Activated CD8-positive, alpha-beta T cell treated with anti-CD3 and anti-CD28 coated beads for 36 hours (primary cell): ENCODE measurements at regions not wholly inside any gene's neighbourhood (a gene's known extent, or its start where the extent isn't known, plus 50 kb on each side); places are given as distances from the start of the nearest gene placed in this dataset.
"Not testable (repeated sequence)": the region's sequence is repeated elsewhere in the genome, so short reads cannot be mapped to it uniquely, and the experiment has no call there.

ENCODE experiments used
- ATAC-seq: fragments of 200-7000 bp; cut with Tn5 transposase; one replicate; pipeline ENCODE4 v1.10.0; 2021; ENCODE audit warnings: mild to moderate bottlenecking, moderate library complexity
- CTCF ChIA-PET: fragments of 350-600 bp; sonication (Branson Sonifier 250); formaldehyde crosslinking; loops from one replicate; lab custom pipeline; 2021; ENCODE audit warnings: antibody characterized with exemption; lab: Charles Lee
- POLR2A ChIA-PET: fragments of 350-600 bp; sonication (Branson Sonifier 250); formaldehyde crosslinking; loops from one replicate; lab custom pipeline; 2021; ENCODE audit warnings: antibody characterized with exemption; lab: Charles Lee
- DNase-seq: peaks from one replicate; pipeline ENCODE4 v3.0.0-alpha.2; 2020
- H3K27ac Mint-ChIP-seq: one replicate; pipeline ENCODE4 v1.8.0; 2021; ENCODE audit warnings: mild to moderate bottlenecking, mixed read lengths
- H3K27me3 Mint-ChIP-seq: one replicate; pipeline ENCODE4 v1.8.0; 2021; ENCODE audit warnings: mixed read lengths
- H3K36me3 Mint-ChIP-seq: one replicate; pipeline ENCODE4 v1.8.0; 2021; ENCODE audit warnings: low read depth, mixed read lengths
- H3K4me1 Mint-ChIP-seq: one replicate; pipeline ENCODE4 v1.8.0; 2021; ENCODE audit warnings: low read depth, mixed read lengths
- H3K4me3 Mint-ChIP-seq: one replicate; pipeline ENCODE4 v1.8.0; 2021; ENCODE audit warnings: mild to moderate bottlenecking, moderate library complexity, mixed read lengths
- H3K9me3 Mint-ChIP-seq: one replicate; pipeline ENCODE4 v1.8.0; 2021; ENCODE audit warnings: mixed read lengths
- intact Hi-C: fragments of 100-400 bp; cut with micrococcal nuclease; formaldehyde crosslinking; loops from one replicate; pipeline ENCODE4 v1.10.0; 2022
- TF ChIP-seq, protein P1 (sequence below): fragments of 200-600 bp; IDR thresholded peaks from one replicate; pipeline ENCODE4 v1.8.0; 2022; ENCODE audit warnings: antibody characterized with exemption, mild to moderate bottlenecking

DNA sequence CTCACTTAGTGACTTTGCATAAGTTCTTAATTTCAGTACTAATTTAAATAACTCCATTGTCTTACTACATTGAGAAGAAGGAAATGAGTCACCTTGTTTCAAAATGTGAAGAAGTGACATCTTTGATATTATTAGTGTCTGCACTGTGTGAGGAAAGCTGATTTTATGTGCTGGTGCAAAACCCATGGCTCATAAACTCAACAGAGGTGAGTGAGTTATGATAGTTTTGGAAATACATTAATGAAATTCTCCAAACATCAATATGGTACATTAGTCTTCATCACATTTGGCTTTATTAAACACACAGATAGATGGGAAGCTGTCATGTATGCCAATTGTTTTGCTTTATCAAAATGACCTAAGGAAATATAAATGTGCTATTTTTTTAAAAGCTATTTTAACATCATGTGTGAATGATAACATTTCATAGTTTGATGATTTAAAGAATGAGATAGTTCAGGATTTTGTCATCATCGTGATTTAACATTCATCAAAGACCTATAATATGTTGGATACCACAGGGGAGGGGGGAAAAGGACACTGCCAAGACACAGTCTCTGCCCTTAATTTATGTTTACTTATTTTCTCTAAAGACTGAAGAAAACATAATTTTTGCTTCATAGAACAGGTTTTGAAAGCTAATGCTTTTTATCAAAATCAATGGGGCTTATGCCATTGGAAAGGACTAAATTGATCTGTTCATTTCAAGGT, 902.3 kb upstream of the SLITRK1 start:
- H3K4me1 Mint-ChIP-seq, result no peaks in the 10 kb centered on the region

DNA sequence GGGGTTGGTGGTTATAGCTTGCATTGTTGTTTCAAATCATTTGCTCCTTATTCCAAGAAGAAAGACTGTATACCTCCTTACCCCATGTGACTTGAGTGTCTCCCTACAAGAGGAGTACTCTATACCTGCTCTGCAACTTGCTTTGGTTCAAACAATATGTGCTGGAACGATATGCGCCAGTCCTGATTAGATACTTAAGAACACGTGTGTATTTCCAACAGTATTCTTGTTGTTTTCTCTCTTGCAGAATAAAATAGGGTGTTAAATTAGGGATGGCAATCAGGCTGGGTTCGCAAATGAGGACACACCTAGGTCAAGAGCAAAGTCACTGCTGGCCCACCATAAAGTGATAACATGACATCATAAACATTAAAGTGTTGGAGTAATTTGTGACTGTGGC, 895.0 kb upstream of the SLITRK1 start:
- ChIA-PET CTCF (no interaction called here), POLR2A (no interaction called here)
- TF ChIP-seq, protein P1, sequence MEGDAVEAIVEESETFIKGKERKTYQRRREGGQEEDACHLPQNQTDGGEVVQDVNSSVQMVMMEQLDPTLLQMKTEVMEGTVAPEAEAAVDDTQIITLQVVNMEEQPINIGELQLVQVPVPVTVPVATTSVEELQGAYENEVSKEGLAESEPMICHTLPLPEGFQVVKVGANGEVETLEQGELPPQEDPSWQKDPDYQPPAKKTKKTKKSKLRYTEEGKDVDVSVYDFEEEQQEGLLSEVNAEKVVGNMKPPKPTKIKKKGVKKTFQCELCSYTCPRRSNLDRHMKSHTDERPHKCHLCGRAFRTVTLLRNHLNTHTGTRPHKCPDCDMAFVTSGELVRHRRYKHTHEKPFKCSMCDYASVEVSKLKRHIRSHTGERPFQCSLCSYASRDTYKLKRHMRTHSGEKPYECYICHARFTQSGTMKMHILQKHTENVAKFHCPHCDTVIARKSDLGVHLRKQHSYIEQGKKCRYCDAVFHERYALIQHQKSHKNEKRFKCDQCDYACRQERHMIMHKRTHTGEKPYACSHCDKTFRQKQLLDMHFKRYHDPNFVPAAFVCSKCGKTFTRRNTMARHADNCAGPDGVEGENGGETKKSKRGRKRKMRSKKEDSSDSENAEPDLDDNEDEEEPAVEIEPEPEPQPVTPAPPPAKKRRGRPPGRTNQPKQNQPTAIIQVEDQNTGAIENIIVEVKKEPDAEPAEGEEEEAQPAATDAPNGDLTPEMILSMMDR, result no peak

More for the DNA sequence above, 902.3 kb upstream of the SLITRK1 start:
- ChIA-PET CTCF (no interaction called here), POLR2A (no interaction called here)
- TF ChIP-seq, protein P1, result no peak
- Mint-ChIP-seq H3K9me3 (peaks cover 6% of the 10 kb centered on the region), H3K27me3 (no peaks in the 10 kb centered on the region), H3K36me3 (no peaks in the 10 kb centered on the region), H3K27ac (no peak overlapping the region), H3K4me3 (no peak overlapping the region)
- intact Hi-C loops, result no loop called here
- DNase-seq, result no peak
- no peak for ATAC-seq

DNA sequence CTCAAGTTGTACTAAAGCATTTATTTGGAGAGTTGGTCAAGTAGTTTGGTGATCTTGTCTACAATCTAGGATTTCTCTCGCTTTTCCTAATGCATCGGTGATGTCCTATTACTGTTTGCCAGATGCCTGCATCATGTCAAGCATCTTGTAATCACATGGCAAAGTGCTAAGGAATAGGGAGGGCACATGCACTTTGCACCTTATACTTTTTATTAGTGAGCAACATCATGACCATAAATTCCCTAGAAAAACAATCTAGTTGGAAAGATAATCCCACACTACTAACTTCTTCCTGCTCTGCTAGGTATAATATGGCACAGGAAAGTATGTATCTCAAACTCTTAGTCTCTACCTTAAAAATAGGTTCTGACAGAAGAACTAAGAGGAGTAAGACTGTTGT, 894.3 kb upstream of the SLITRK1 start:
- POLR2A ChIA-PET, result no interaction called here
- H3K9me3 Mint-ChIP-seq, result no peaks in the 10 kb centered on the region
- H3K4me3 Mint-ChIP-seq, result no peak overlapping the region
- DNase-seq (no peak), ATAC-seq (no peak)
- TF ChIP-seq, protein P1, result no peak
- H3K4me1 Mint-ChIP-seq, result no peaks in the 10 kb centered on the region
- H3K27ac Mint-ChIP-seq, result no peak overlapping the region
- H3K36me3 Mint-ChIP-seq, result no peaks in the 10 kb centered on the region
- CTCF ChIA-PET, result no interaction called here
- H3K27me3 Mint-ChIP-seq, result no peaks in the 10 kb centered on the region
- intact Hi-C loops, result no loop called here

More for the DNA sequence above, 895.0 kb upstream of the SLITRK1 start:
- Mint-ChIP-seq H3K4me3 (no peak overlapping the region), H3K27me3 (no peaks in the 10 kb centered on the region), H3K4me1 (no peaks in the 10 kb centered on the region), H3K9me3 (peaks cover 2% of the 10 kb centered on the region), H3K27ac (no peak overlapping the region), H3K36me3 (no peaks in the 10 kb centered on the region)
- intact Hi-C loops, result no loop called here
- no peak for DNase-seq
- ATAC-seq, result no peak

DNA sequence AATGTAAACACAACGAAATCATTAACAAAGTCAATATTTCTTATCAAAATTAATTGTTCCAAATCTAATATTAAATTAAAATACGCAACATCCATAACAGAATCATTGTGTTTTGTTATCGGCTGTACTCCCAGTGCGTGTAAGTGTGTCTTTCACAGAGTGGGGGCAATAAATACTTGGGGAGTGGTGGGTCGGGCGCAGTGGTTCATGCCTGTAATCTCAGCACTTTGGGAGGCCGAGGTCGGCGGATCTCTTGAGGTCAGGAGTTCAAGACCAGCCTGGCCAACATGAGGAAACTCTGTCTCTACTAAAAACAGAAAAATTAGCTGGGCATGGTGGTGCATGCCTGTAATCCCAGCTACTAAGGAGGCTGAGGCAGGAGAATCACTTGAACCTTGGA, 893.6 kb upstream of the SLITRK1 start:
- CTCF ChIA-PET, result not testable (repeated sequence)

DNA sequence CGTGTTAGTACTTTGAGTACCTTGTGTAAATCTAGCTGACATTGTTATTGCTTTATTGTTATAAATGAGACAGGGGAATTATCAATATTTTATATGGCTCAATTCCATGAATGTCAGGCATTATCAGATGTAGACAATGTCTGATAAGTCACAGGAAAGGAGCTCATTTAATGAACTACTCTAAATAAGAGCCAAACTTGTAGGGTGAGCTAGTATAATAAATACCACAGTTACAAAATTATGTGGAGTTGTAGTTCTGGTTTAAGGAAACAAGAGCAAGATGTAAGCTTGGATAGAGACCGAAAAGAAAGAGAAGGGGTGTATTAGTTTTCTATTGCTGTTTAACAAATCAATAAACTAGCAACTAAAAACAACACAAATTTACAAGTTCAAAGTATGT, 891.8 kb upstream of the SLITRK1 start:
- CTCF ChIA-PET, result no interaction called here
- H3K36me3 Mint-ChIP-seq, result no peaks in the 10 kb centered on the region

More for the DNA sequence above, 893.6 kb upstream of the SLITRK1 start:
- H3K36me3 Mint-ChIP-seq, H3K9me3 Mint-ChIP-seq, intact Hi-C loops, POLR2A ChIA-PET, H3K4me3 Mint-ChIP-seq, H3K4me1 Mint-ChIP-seq, H3K27me3 Mint-ChIP-seq, H3K27ac Mint-ChIP-seq, DNase-seq, ATAC-seq: not testable (repeated sequence)

More for the DNA sequence above, 891.8 kb upstream of the SLITRK1 start:
- DNase-seq, result no peak
- Mint-ChIP-seq H3K27ac (no peak overlapping the region), H3K4me1 (no peaks in the 10 kb centered on the region), H3K27me3 (no peaks in the 10 kb centered on the region), H3K9me3 (no peaks in the 10 kb centered on the region), H3K4me3 (no peak overlapping the region)
- POLR2A ChIA-PET, result no interaction called here
- ATAC-seq, result no peak
- intact Hi-C loops, result no loop called here
- TF ChIP-seq, protein P1, result no peak
